H1 (cell line): ENCODE measurements at regions not wholly inside any gene's neighbourhood (a gene's known extent, or its start where the extent isn't known, plus 50 kb on each side); places are given as distances from the start of the nearest gene placed in this dataset.

ENCODE experiments used
- CHD2 ChIP-seq: IDR thresholded peaks from 2 replicates; pipeline ENCODE4 v1.6.1; 2012; ENCODE audit warnings: low read length, improper control_type of control experiment
- CTCF ChIP-seq, 3 experiments: IDR thresholded peaks; 1 replicate in 2 of 3; 2 replicates in 1 of 3; pipeline versions ENCODE4 v1.5.1 to v1.6.1; 2011; ENCODE audit warnings: low read length in 3 of 3, mild to moderate bottlenecking in 3 of 3, inconsistent platforms in 2 of 3, low read depth in 1 of 3, moderate library complexity in 1 of 3; ENCODE audit not compliant: insufficient read depth in 1 of 3; ENCODE audit errors: control extremely low read depth in 1 of 3
- NRF1 ChIP-seq: IDR thresholded peaks from 2 replicates; pipeline ENCODE4 v1.6.1; 2011; ENCODE audit warnings: mild to moderate bottlenecking, low read depth, low read length, improper control_type of control experiment
- POLR2AphosphoS5 ChIP-seq: IDR thresholded peaks from 2 replicates; pipeline ENCODE4 v1.6.1; 2011; ENCODE audit warnings: low read depth, low read length
- RNF2 ChIP-seq: fragments of 200-900, 300-1000 bp; sonication (generic); IDR thresholded peaks from 2 replicates; pipeline ENCODE4 v1.7.1; 2016; ENCODE audit warnings: borderline replicate concordance, low read depth, mild to moderate bottlenecking, antibody characterized with exemption, low read length; ENCODE audit not compliant: poor library complexity, severe bottlenecking; ENCODE audit errors: missing control alignments
- SP1 ChIP-seq: IDR thresholded peaks from 2 replicates; pipeline ENCODE4 v1.6.1; 2011; ENCODE audit warnings: low read depth, low read length
- YY1 ChIP-seq: IDR thresholded peaks from 2 replicates; pipeline ENCODE4 v1.6.1; 2011; ENCODE audit warnings: low read depth, mild to moderate bottlenecking, low read length

DNA sequence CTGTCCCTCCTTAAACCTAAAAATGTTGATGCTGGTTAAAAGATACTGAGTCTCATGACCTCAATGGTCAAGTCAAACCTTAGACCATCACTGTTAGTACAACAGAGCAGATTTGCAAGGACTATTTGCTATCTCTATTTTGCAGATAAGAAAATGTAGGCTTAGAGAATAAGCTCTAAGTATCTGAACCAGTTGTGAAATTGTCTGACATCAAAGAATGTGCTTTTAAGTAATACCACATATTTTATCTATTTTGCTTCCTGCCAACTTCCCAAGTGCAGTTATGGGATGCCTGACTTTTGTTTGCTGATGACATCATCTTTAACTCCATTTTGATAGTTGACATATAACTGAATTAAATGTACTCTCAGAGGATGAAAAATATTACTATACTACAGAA lies 83.6 kb upstream of the TMEM106B start:
- TF ChIP-seq CTCF (IDR thresholded peaks at IDR 0.05; ENCODE audit: control extremely low read depth in 1 of 3, insufficient read depth in 1 of 3, low read depth in 1 of 3, low read length in 3 of 3) (no peak), CHD2 (no peak), NRF1 (no peak), YY1 (no peak), SP1 (no peak), POLR2AphosphoS5 (no peak), RNF2 (no peak)
